ENCODE measurements at regions not wholly inside any gene's neighbourhood (a gene's known extent, or its start where the extent isn't known, plus 50 kb on each side); places are given as distances from the start of the nearest gene placed in this dataset.

DNA sequence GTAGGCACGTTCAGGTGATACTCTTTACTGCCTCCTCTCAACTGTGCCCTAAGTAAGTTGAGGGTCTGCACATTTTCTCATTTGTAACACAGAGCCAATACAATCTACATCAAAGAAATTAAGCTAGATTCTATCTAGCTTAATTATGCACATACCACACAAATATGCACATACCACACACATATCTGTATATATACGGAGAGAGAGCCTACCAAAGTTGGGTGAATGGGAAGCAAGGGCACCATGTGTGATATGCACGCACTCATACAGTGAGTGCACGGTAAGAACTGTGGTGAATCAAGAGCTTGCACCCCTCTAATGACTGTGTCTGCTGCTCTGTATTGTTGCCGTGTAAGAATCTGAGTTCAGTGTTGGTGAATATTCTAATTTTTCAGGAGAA lies 314.9 kb downstream of the ZNF326 start:
- TF ChIP-seq, protein P1, sequence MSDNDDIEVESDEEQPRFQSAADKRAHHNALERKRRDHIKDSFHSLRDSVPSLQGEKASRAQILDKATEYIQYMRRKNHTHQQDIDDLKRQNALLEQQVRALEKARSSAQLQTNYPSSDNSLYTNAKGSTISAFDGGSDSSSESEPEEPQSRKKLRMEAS (IDR thresholded peaks at IDR 0.05; ENCODE audit: insufficient read depth, insufficient read length), result no peak
- TF ChIP-seq CTCF (IDR thresholded peaks at IDR 0.05; ENCODE audit: extremely low read depth in 1 of 2, insufficient read depth in 1 of 2, low read depth in 1 of 2, low read length in 2 of 2) (no peak), FOS (IDR thresholded peaks at IDR 0.05; ENCODE audit: borderline replicate concordance, insufficient read depth, low read length) (no peak), POLR2A (IDR thresholded peaks at IDR 0.05; ENCODE audit: low read depth, low read length) (no peak), POLR2AphosphoS5 (IDR thresholded peaks at IDR 0.05; ENCODE audit: insufficient read depth, low read depth, low read length) (no peak), JUN (IDR thresholded peaks at IDR 0.05; ENCODE audit: borderline replicate concordance, insufficient read depth, insufficient read length, low read depth) (no peak), GATA2 (IDR thresholded peaks at IDR 0.05; ENCODE audit: insufficient read depth, insufficient read length, low read depth, low read length) (no peak), EZH2 (IDR thresholded peaks at IDR 0.05; ENCODE audit: borderline replicate concordance, low read depth, low read length, severe bottlenecking) (no peak), MYC (IDR thresholded peaks at IDR 0.05; ENCODE audit: low read depth, low read length) (no peak)
- Histone ChIP-seq H3K4me3 (replicated peaks in 1 of 3; ENCODE audit: insufficient read depth in 1 of 3, low read depth in 1 of 3, low read length in 3 of 3) (no peak overlapping the region), H3K4me1 (ENCODE audit: control insufficient read depth, extremely low read depth, insufficient read depth, low read length) (no peaks in the 10 kb centered on the region), H3K9me3 (replicated peaks; ENCODE audit: control insufficient read depth, insufficient read depth, low read length) (no peaks in the 10 kb centered on the region), H3K79me2 (ENCODE audit: control insufficient read depth, insufficient read depth, low read length) (no peaks in the 10 kb centered on the region), H3K27ac (ENCODE audit: insufficient read depth, low read depth, low read length) (no peak overlapping the region), H3K4me2 (ENCODE audit: insufficient read depth, low read length) (no peak overlapping the region), H3K9ac (replicated peaks; ENCODE audit: extremely low read depth, insufficient read depth, low read length) (no peak overlapping the region), H3K27me3 (ENCODE audit: control insufficient read depth in 2 of 2, insufficient read depth in 2 of 2, low read length in 2 of 2) (no peaks in the 10 kb centered on the region), H4K20me1 (replicated peaks; ENCODE audit: control insufficient read depth, extremely low read depth, insufficient read depth, low read length) (no peaks in the 10 kb centered on the region), H3K9me1 (replicated peaks; ENCODE audit: control insufficient read depth, extremely low read depth, insufficient read depth, low read length) (no peaks in the 10 kb centered on the region), H3K36me3 (ENCODE audit: control insufficient read depth in 2 of 2, extremely low read depth in 1 of 2, insufficient read depth in 2 of 2, low read length in 2 of 2) (no peaks in the 10 kb centered on the region), H2AFZ (ENCODE audit: low read depth, low read length) (no peak overlapping the region)
- BruUV-seq (replicated peaks), result no TSS peak
- dilution Hi-C loops (cut with MboI; ENCODE audit: extremely low pct_ligation_motif_present, low sequenced_read_pairs) (no loop called here), intact Hi-C loops (cut with micrococcal nuclease) (no loop called here)
- no peak for DNase-seq (ENCODE audit: low read depth, low spot score)
- POLR2A ChIA-PET, result no interaction called here
- no peak for FAIRE-seq
- CTCF ChIA-PET, result no interaction called here

Measured in endothelial cell of umbilical vein (primary cell).